ENCODE measurements at regions not wholly inside any gene's neighbourhood (a gene's known extent, or its start where the extent isn't known, plus 50 kb on each side); places are given as distances from the start of the nearest gene placed in this dataset.

GRCh38 chr10:117457932-117458331 is 82.7 kb upstream of the PDZD8 start:
- no peak for TF ChIP-seq CTCF (IDR thresholded peaks at IDR 0.05; ENCODE audit: low read depth, low read length, missing input control)
- TF ChIP-seq, protein P1, sequence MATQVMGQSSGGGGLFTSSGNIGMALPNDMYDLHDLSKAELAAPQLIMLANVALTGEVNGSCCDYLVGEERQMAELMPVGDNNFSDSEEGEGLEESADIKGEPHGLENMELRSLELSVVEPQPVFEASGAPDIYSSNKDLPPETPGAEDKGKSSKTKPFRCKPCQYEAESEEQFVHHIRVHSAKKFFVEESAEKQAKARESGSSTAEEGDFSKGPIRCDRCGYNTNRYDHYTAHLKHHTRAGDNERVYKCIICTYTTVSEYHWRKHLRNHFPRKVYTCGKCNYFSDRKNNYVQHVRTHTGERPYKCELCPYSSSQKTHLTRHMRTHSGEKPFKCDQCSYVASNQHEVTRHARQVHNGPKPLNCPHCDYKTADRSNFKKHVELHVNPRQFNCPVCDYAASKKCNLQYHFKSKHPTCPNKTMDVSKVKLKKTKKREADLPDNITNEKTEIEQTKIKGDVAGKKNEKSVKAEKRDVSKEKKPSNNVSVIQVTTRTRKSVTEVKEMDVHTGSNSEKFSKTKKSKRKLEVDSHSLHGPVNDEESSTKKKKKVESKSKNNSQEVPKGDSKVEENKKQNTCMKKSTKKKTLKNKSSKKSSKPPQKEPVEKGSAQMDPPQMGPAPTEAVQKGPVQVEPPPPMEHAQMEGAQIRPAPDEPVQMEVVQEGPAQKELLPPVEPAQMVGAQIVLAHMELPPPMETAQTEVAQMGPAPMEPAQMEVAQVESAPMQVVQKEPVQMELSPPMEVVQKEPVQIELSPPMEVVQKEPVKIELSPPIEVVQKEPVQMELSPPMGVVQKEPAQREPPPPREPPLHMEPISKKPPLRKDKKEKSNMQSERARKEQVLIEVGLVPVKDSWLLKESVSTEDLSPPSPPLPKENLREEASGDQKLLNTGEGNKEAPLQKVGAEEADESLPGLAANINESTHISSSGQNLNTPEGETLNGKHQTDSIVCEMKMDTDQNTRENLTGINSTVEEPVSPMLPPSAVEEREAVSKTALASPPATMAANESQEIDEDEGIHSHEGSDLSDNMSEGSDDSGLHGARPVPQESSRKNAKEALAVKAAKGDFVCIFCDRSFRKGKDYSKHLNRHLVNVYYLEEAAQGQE (IDR thresholded peaks at IDR 0.05): no peak
- no peak for TF ChIP-seq RXRA (IDR thresholded peaks at IDR 0.05)
- no peak for TF ChIP-seq RAD21 (IDR thresholded peaks at IDR 0.05)
- TF ChIP-seq SP1 (IDR thresholded peaks at IDR 0.05): no peak
- TF ChIP-seq YY1 (IDR thresholded peaks at IDR 0.05): no peak
- TF ChIP-seq EGR1 (IDR thresholded peaks at IDR 0.05; ENCODE audit: low read depth in 2 of 2): no peak
- TF ChIP-seq GABPA (IDR thresholded peaks at IDR 0.05 in 1 of 2, conservative IDR thresholded peaks at IDR 0.05 in 1 of 2): no peak
- TF ChIP-seq, protein P2, sequence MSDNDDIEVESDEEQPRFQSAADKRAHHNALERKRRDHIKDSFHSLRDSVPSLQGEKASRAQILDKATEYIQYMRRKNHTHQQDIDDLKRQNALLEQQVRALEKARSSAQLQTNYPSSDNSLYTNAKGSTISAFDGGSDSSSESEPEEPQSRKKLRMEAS (IDR thresholded peaks at IDR 0.05): no peak
- no peak for TF ChIP-seq JUND (IDR thresholded peaks at IDR 0.05)
